GM23338 (cell line): ENCODE measurements at regions not wholly inside any gene's neighbourhood (a gene's known extent, or its start where the extent isn't known, plus 50 kb on each side); places are given as distances from the start of the nearest gene placed in this dataset.

Experiments
- ATAC-seq: fragments of 200-7000 bp; cut with Tn5 transposase; 3 replicates; pipeline ENCODE4 v1.9.1; 2020
- DNase-seq: peaks from one replicate; pipeline ENCODE4 v3.0.0-alpha.2; 2015; ENCODE audit warnings: low spot score
- H2AFZ ChIP-seq: fragments of 200-600 bp; sonication (generic); 2 replicates; pipeline ENCODE4 v1.8.0; 2016; ENCODE audit warnings: antibody characterized with exemption, mild to moderate bottlenecking, moderate library complexity
- H3F3A ChIP-seq: fragments of 200-600 bp; sonication (generic); replicated peaks from 2 replicates; pipeline ENCODE4 v1.8.0; 2017; ENCODE audit warnings: antibody characterized with exemption, mixed run types, low read depth
- H3K27ac ChIP-seq: fragments of 200-600 bp; sonication (generic); 2 replicates; pipeline ENCODE4 v1.6.1; 2016; ENCODE audit warnings: low read depth
- H3K27me3 ChIP-seq: fragments of 200-600 bp; sonication (generic); 2 replicates; pipeline ENCODE4 v1.8.0; 2016; ENCODE audit warnings: mild to moderate bottlenecking, mixed run types, moderate library complexity; ENCODE audit not compliant: insufficient read depth
- H3K36me3 ChIP-seq: fragments of 200-600 bp; sonication (generic); 2 replicates; pipeline ENCODE4 v1.8.0; 2016; ENCODE audit warnings: mild to moderate bottlenecking; ENCODE audit not compliant: insufficient read depth
- H3K4me1 ChIP-seq: fragments of 200-600 bp; sonication (generic); 2 replicates; pipeline ENCODE4 v1.8.0; 2016; ENCODE audit warnings: mild to moderate bottlenecking, moderate library complexity; ENCODE audit not compliant: insufficient read depth
- H3K4me2 ChIP-seq: fragments of 200-600 bp; sonication (generic); 2 replicates; pipeline ENCODE4 v1.7.1; 2017; ENCODE audit warnings: mixed run types
- H3K4me3 ChIP-seq: fragments of 200-600 bp; sonication (generic); 2 replicates; pipeline ENCODE4 v1.6.1; 2016; ENCODE audit warnings: mixed run types
- H3K79me2 ChIP-seq: fragments of 200-600 bp; sonication (generic); replicated peaks from 2 replicates; pipeline ENCODE4 v1.8.0; 2017; ENCODE audit warnings: mild to moderate bottlenecking; ENCODE audit not compliant: insufficient read depth
- H3K9me2 ChIP-seq: fragments of 200-600 bp; sonication (generic); 2 replicates; pipeline ENCODE4 v1.8.0; 2017; ENCODE audit not compliant: insufficient read depth
- H4K20me1 ChIP-seq: fragments of 200-600 bp; sonication (generic); replicated peaks from 2 replicates; pipeline ENCODE4 v1.8.0; 2017; ENCODE audit warnings: mild to moderate bottlenecking; ENCODE audit not compliant: insufficient read depth
- H3K27ac Mint-ChIP-seq: 2 replicates; pipeline ENCODE4 v1.8.0; 2020; ENCODE audit warnings: inconsistent platforms, mild to moderate bottlenecking, moderate library complexity, mixed read lengths
- H3K27me3 Mint-ChIP-seq: 3 replicates; pipeline ENCODE4 v1.8.0; 2022; ENCODE audit warnings: low read depth, mild to moderate bottlenecking, moderate library complexity, mixed read lengths, inconsistent platforms; ENCODE audit not compliant: insufficient read depth, poor library complexity
- H3K36me3 Mint-ChIP-seq: 3 replicates; pipeline ENCODE4 v1.8.0; 2021; ENCODE audit warnings: low read depth, mild to moderate bottlenecking, inconsistent platforms, moderate library complexity, mixed read lengths
- H3K4me1 Mint-ChIP-seq: 3 replicates; pipeline ENCODE4 v1.8.0; 2020; ENCODE audit warnings: mild to moderate bottlenecking, inconsistent platforms, mixed read lengths
- H3K4me3 Mint-ChIP-seq: 3 replicates; pipeline ENCODE4 v1.8.0; 2021; ENCODE audit warnings: moderate library complexity, mild to moderate bottlenecking, inconsistent platforms, mixed read lengths
- H3K9me3 Mint-ChIP-seq: 3 replicates; pipeline ENCODE4 v1.8.0; 2020; ENCODE audit warnings: moderate library complexity, mild to moderate bottlenecking, inconsistent platforms, mixed read lengths
- CREB1 ChIP-seq: fragments of 250-450 bp; sonication (Bioruptor Pico); IDR thresholded peaks from 2 replicates; pipeline ENCODE4 v1.5.0; 2020; ENCODE audit warnings: low read depth, mild to moderate bottlenecking, moderate library complexity
- CTCF ChIP-seq, 2 experiments: fragments of 200-600 bp in 1 of 2; sonication (generic) in 1 of 2; conservative IDR thresholded peaks; 2 replicates each; pipeline versions ENCODE4 v1.5.1 to v1.6.1; 2016 to 2017; ENCODE audit warnings: antibody characterized with exemption in 2 of 2, low read depth in 2 of 2, mild to moderate bottlenecking in 2 of 2, moderate library complexity in 1 of 2
- ETS1 ChIP-seq: IDR thresholded peaks from 2 replicates; pipeline ENCODE4 v1.6.1; 2016; ENCODE audit warnings: antibody characterized with exemption
- EZH2 ChIP-seq: fragments of 200-600 bp; sonication (generic); IDR thresholded peaks from one replicate; pipeline ENCODE4 v1.8.0; 2017; ENCODE audit warnings: antibody characterized with exemption, mild to moderate bottlenecking, low read depth; ENCODE audit not compliant: unreplicated experiment
- EZH2phosphoT487 ChIP-seq: fragments of 200-600 bp; sonication (generic); IDR thresholded peaks from one replicate; pipeline ENCODE4 v1.8.1; 2018; ENCODE audit warnings: antibody characterized with exemption; ENCODE audit not compliant: unreplicated experiment
- JUNB ChIP-seq: IDR thresholded peaks from one replicate; pipeline ENCODE4 v1.6.1; 2016; ENCODE audit warnings: antibody characterized with exemption; ENCODE audit not compliant: unreplicated experiment
- POLR2AphosphoS5 ChIP-seq: IDR thresholded peaks from 2 replicates; pipeline ENCODE4 v1.6.1; 2016; ENCODE audit warnings: antibody characterized with exemption, low read depth
- STAT1 ChIP-seq: IDR thresholded peaks from one replicate; pipeline ENCODE4 v1.6.1; 2016; ENCODE audit warnings: antibody characterized with exemption; ENCODE audit not compliant: unreplicated experiment
- ZNF114 ChIP-seq: fragments of 250-450 bp; sonication (Bioruptor Pico); IDR thresholded peaks from 2 replicates; pipeline ENCODE4 v1.5.0; 2020; ENCODE audit warnings: mild to moderate bottlenecking, moderate library complexity
- ZNF331 ChIP-seq: fragments of 250-450 bp; sonication (Bioruptor Pico); IDR thresholded peaks from 2 replicates; pipeline ENCODE4 v1.5.0; 2020; ENCODE audit warnings: low read depth, mild to moderate bottlenecking, moderate library complexity
- ZNF462 ChIP-seq: fragments of 250-450 bp; sonication (Bioruptor Pico); IDR thresholded peaks from 2 replicates; pipeline ENCODE4 v1.5.0; 2020; ENCODE audit warnings: mild to moderate bottlenecking, moderate library complexity

- Histone ChIP-seq H3K36me3 (no peaks in the 10 kb centered on the region), H3K9me2 (peaks cover 6% of the 10 kb centered on the region; the same call in 1 of the 2 replicates), H4K20me1 (no peaks in the 10 kb centered on the region), H3F3A (no peaks in the 10 kb centered on the region), H3K4me1 (no peaks in the 10 kb centered on the region), H2AFZ (no peak overlapping the region), H3K4me3 (no peak overlapping the region), H3K27ac (no peak overlapping the region), H3K79me2 (no peaks in the 10 kb centered on the region), H3K4me2 (no peak overlapping the region), H3K27me3 (no peaks in the 10 kb centered on the region)
- ATAC-seq (no peak), DNase-seq (no peak)
- no peak overlapping the region for H3K27ac Mint-ChIP-seq
- H3K36me3 Mint-ChIP-seq, result no peaks in the 10 kb centered on the region; the same call in 2 of the 3 replicates
- H3K4me1 Mint-ChIP-seq, result peaks cover 9% of the 10 kb centered on the region; the same call in 2 of the 3 replicates
- TF ChIP-seq CREB1 (CRISPR knock-in tag) (no peak), ZNF331 (CRISPR knock-in tag) (no peak)
- no peak overlapping the region for H3K4me3 Mint-ChIP-seq
- H3K9me3 Mint-ChIP-seq, result no peaks in the 10 kb centered on the region
- H3K27me3 Mint-ChIP-seq, result peaks cover 4% of the 10 kb centered on the region
Observed at GRCh38 chr2:8550481-8550880, 131.4 kb upstream of the ID2 start.

GRCh38 chr2:8550937-8551621 is 130.8 kb upstream of the ID2 start:
- Histone ChIP-seq H4K20me1 (no peaks in the 10 kb centered on the region), H3K27ac (no peak overlapping the region), H3F3A (no peaks in the 10 kb centered on the region), H3K4me2 (no peak overlapping the region), H3K79me2 (no peaks in the 10 kb centered on the region), H3K4me1 (no peaks in the 10 kb centered on the region), H3K9me2 (peaks cover 6% of the 10 kb centered on the region; the same call in 1 of the 2 replicates), H3K4me3 (no peak overlapping the region), H3K27me3 (no peaks in the 10 kb centered on the region), H2AFZ (no peak overlapping the region), H3K36me3 (no peaks in the 10 kb centered on the region)
- H3K27me3 Mint-ChIP-seq, result peaks cover 4% of the 10 kb centered on the region
- H3K9me3 Mint-ChIP-seq, result no peaks in the 10 kb centered on the region
- H3K36me3 Mint-ChIP-seq, result no peaks in the 10 kb centered on the region; the same call in 2 of the 3 replicates
- TF ChIP-seq CREB1 (CRISPR knock-in tag) (no peak), ZNF114 (CRISPR knock-in tag) (no peak), CTCF (conservative IDR thresholded peaks at IDR 0.05; ENCODE audit: low read depth in 2 of 2) (no peak), ZNF331 (CRISPR knock-in tag) (no peak), JUNB (no peak), ZNF462 (CRISPR knock-in tag) (no peak), STAT1 (no peak), EZH2phosphoT487 (no peak), ETS1 (no peak), EZH2 (no peak), POLR2AphosphoS5 (no peak)
- no peak overlapping the region for H3K4me3 Mint-ChIP-seq
- DNase-seq (no peak), ATAC-seq (no peak)
- no peak overlapping the region for H3K27ac Mint-ChIP-seq
- peaks cover 9% of the 10 kb centered on the region; the same call in 2 of the 3 replicates for H3K4me1 Mint-ChIP-seq
